DOHH2 (cell line): ENCODE measurements at regions not wholly inside any gene's neighbourhood (a gene's known extent, or its start where the extent isn't known, plus 50 kb on each side); places are given as distances from the start of the nearest gene placed in this dataset.

Source experiments
- H3F3A ChIP-seq: fragments of 200-600 bp; sonication (generic), shearing (Covaris generic); 2 replicates; pipeline ENCODE4 v1.6.0; 2016; ENCODE audit warnings: antibody characterized with exemption, mild to moderate bottlenecking; ENCODE audit not compliant: control insufficient read depth, insufficient read depth
- H3K27ac ChIP-seq: fragments of 200-600 bp; sonication (generic); 2 replicates; pipeline ENCODE4 v1.5.1; 2014; ENCODE audit warnings: low read depth, mild to moderate bottlenecking, low read length, moderate library complexity
- H3K27me3 ChIP-seq: fragments of 200-600 bp; sonication (generic); 2 replicates; pipeline ENCODE4 v1.6.1; 2014; ENCODE audit warnings: mild to moderate bottlenecking, low read length, mixed read lengths; ENCODE audit not compliant: control insufficient read depth
- H3K36me3 ChIP-seq: fragments of 200-600 bp; sonication (generic); 2 replicates; pipeline ENCODE4 v1.6.1; 2014; ENCODE audit warnings: mild to moderate bottlenecking, low read length, moderate library complexity, mixed read lengths; ENCODE audit not compliant: control insufficient read depth
- H3K4me1 ChIP-seq: fragments of 200-600 bp; sonication (generic); 2 replicates; pipeline ENCODE4 v1.6.1; 2014; ENCODE audit warnings: mild to moderate bottlenecking, low read length, mixed read lengths; ENCODE audit not compliant: control insufficient read depth
- H3K4me2 ChIP-seq: fragments of 200-600 bp; sonication (generic); 2 replicates; pipeline ENCODE4 v1.6.0; 2014; ENCODE audit warnings: mild to moderate bottlenecking, low read length, moderate library complexity
- H3K4me3 ChIP-seq: fragments of 200-600 bp; sonication (generic); 2 replicates; pipeline ENCODE4 v1.5.1; 2014; ENCODE audit warnings: mild to moderate bottlenecking, low read length, mixed read lengths
- H3K79me2 ChIP-seq: fragments of 200-600 bp; sonication (generic); 2 replicates; pipeline ENCODE4 v1.6.1; 2014; ENCODE audit warnings: mild to moderate bottlenecking, low read length, mixed read lengths; ENCODE audit not compliant: control insufficient read depth
- H3K9me2 ChIP-seq: fragments of 200-600 bp; sonication (generic); replicated peaks from 2 replicates; pipeline ENCODE4 v1.6.1; 2014; ENCODE audit warnings: mild to moderate bottlenecking, low read length, mixed read lengths; ENCODE audit not compliant: control insufficient read depth
- H3K9me3 ChIP-seq: fragments of 200-600 bp; sonication (generic); 2 replicates; pipeline ENCODE4 v1.6.1; 2014; ENCODE audit warnings: antibody characterized with exemption, low read length, mixed read lengths; ENCODE audit not compliant: control insufficient read depth, insufficient read depth
- H4K20me1 ChIP-seq: fragments of 200-600 bp; sonication (generic); 2 replicates; pipeline ENCODE4 v1.6.0; 2014; ENCODE audit warnings: low read depth, mild to moderate bottlenecking, antibody characterized with exemption, low read length, moderate library complexity; ENCODE audit not compliant: control insufficient read depth, insufficient read depth
- EZH2phosphoT487 ChIP-seq: fragments of 200-600 bp; sonication (generic); IDR thresholded peaks from 2 replicates; pipeline ENCODE4 v1.6.1; 2017; ENCODE audit warnings: borderline replicate concordance, mild to moderate bottlenecking, antibody characterized with exemption, low read length, moderate library complexity, mixed read lengths
- TF ChIP-seq, protein P1 (sequence below): fragments of 200-600 bp; sonication (generic); IDR thresholded peaks from one replicate; pipeline ENCODE4 v1.5.1; 2014; ENCODE audit warnings: antibody characterized with exemption, mild to moderate bottlenecking, low read depth, low read length; ENCODE audit not compliant: poor library complexity, severe bottlenecking

DNA sequence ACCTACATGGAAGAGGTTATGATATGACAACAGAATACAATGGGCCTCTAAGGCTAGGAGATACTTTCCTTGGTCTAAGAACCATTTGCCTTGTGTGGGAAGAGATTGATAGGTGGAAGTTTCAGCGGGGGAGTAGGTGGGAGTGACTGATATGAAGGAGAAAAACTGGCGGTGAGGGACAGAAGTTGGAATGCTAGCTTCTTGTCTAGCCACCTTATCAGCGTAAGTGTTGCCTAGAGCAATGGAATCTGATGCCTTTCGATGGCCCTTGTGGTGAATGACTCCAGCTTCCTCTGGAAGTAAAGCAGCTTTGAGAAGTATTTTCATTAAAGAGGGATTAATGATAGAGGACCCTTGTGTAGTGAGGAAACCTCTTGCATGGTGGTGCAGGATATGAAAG lies 121.3 kb upstream of the GULP1 start:
- Histone ChIP-seq H3K9me2 (no peaks in the 10 kb centered on the region), H3F3A (no peaks in the 10 kb centered on the region), H3K4me1 (no peaks in the 10 kb centered on the region), H4K20me1 (no peaks in the 10 kb centered on the region), H3K4me2 (no peak overlapping the region), H3K9me3 (no peaks in the 10 kb centered on the region), H3K27me3 (no peaks in the 10 kb centered on the region), H3K79me2 (no peaks in the 10 kb centered on the region), H3K27ac (no peak overlapping the region), H3K4me3 (no peak overlapping the region), H3K36me3 (no peaks in the 10 kb centered on the region)
- TF ChIP-seq, protein P1, sequence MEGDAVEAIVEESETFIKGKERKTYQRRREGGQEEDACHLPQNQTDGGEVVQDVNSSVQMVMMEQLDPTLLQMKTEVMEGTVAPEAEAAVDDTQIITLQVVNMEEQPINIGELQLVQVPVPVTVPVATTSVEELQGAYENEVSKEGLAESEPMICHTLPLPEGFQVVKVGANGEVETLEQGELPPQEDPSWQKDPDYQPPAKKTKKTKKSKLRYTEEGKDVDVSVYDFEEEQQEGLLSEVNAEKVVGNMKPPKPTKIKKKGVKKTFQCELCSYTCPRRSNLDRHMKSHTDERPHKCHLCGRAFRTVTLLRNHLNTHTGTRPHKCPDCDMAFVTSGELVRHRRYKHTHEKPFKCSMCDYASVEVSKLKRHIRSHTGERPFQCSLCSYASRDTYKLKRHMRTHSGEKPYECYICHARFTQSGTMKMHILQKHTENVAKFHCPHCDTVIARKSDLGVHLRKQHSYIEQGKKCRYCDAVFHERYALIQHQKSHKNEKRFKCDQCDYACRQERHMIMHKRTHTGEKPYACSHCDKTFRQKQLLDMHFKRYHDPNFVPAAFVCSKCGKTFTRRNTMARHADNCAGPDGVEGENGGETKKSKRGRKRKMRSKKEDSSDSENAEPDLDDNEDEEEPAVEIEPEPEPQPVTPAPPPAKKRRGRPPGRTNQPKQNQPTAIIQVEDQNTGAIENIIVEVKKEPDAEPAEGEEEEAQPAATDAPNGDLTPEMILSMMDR, result no peak
- TF ChIP-seq EZH2phosphoT487, result no peak

DNA sequence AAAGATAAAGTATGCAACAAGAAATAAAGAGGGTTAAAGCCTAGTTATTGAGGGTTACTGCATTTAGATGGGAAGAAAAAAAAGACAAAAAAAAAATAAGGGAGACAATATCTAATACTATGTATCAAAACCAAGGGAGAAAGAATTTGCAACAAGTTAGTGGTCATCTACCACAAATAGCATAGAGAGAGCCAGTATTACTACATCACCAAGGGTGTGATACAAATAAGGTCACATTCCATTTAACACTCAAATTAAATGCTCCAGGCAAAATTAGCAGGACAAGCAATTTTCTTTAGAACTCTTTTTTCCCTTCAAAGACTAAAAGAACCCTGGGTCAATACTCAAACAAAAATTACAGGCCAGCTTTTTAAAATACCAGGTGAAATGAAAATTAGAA lies 115.1 kb upstream of the GULP1 start:
- TF ChIP-seq, protein P1, result no peak
- TF ChIP-seq EZH2phosphoT487, result no peak

DNA sequence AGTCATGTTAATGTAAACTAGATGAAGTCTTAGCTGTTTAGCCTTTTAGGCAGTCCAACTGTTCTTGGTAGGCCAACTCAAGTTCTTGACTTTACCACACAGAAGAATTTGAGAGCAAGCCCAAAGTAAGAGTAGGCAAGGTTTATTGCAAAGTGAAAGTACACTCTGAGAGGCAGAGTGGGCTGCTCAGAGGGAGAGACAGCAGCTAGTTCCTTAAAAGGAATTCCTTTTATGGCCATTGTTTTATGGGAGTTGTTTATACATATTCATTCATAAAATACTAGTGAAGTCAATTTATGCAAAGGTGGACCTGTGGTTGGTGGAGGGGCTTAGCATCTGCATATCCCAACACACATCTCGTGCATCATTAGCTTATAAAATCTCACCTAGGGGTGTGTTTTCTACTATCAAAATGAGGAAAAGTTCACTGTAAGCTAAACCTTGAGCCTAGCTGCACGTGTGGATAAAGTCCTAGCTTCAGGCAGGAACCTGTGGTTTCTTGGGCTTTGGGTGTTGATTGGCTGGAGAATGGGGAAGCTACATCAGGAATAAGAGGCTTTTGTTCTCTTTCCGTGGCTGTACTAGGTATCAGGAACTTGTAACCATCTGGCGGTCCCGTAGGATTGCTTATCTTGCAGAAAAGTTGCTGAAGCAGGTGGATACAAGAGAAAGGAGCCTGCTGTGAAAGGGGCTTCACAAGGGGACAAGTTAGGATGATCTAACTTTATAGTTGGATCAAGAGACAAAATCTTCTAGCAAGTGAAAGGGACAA lies 110.4 kb upstream of the GULP1 start:
- no peaks in the 10 kb centered on the region for H3K79me2 ChIP-seq
- H3K4me3 ChIP-seq, result no peak overlapping the region
- H3K4me2 ChIP-seq, result no peak overlapping the region
- H3K4me1 ChIP-seq, result no peaks in the 10 kb centered on the region
- no peaks in the 10 kb centered on the region for H4K20me1 ChIP-seq
- H3K27me3 ChIP-seq, result no peaks in the 10 kb centered on the region
- H3K9me3 ChIP-seq, result no peaks in the 10 kb centered on the region
- no peak overlapping the region for H3K27ac ChIP-seq
- no peaks in the 10 kb centered on the region for H3K9me2 ChIP-seq
- no peaks in the 10 kb centered on the region for H3K36me3 ChIP-seq
- TF ChIP-seq, protein P1, result no peak
- no peak for TF ChIP-seq EZH2phosphoT487
- no peaks in the 10 kb centered on the region for H3F3A ChIP-seq

More for the DNA sequence above, 115.1 kb upstream of the GULP1 start:
- Histone ChIP-seq H3K9me2 (no peaks in the 10 kb centered on the region), H3K36me3 (no peaks in the 10 kb centered on the region), H4K20me1 (no peaks in the 10 kb centered on the region), H3K27ac (no peak overlapping the region), H3K79me2 (no peaks in the 10 kb centered on the region), H3K9me3 (no peaks in the 10 kb centered on the region), H3K4me1 (no peaks in the 10 kb centered on the region), H3F3A (no peaks in the 10 kb centered on the region), H3K4me2 (no peak overlapping the region), H3K27me3 (no peaks in the 10 kb centered on the region), H3K4me3 (no peak overlapping the region)
